ENCODE measurements at regions not wholly inside any gene's neighbourhood (a gene's known extent, or its start where the extent isn't known, plus 50 kb on each side); places are given as distances from the start of the nearest gene placed in this dataset.

DNA sequence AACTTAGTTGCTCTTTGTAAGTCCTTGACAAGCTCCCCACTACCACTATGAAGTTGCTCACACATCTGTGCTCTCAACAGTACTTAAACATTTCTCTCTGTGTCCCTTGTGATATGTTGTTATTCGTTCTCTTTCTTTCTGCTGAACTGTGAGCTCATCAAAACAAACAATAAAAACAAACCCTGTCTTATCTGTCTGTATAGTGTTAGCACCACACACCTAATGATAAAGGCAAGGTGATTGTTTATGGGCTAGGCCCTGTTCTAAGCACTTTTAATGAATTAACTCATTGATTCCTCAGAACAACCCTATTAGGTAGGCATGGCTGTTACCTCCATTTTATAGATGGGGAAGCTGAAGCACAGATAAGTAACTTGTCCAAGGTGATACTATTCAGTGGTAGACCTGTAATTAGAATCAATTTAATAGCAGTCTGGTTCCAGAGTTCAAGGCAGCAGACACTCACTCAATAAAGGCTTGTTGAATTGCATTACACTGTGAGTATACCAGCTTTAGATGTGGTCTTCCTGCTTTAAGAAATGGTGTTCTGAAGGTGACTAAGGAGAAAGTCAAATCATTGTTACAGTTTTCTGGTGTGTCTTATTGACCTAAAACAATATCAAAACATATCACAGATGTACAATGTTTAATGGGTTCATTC is 153.6 kb upstream of the ELL2 start:
- H3K4me3 ChIP-seq (ENCODE audit: low read length), result no peak overlapping the region
- TF ChIP-seq, protein P1, sequence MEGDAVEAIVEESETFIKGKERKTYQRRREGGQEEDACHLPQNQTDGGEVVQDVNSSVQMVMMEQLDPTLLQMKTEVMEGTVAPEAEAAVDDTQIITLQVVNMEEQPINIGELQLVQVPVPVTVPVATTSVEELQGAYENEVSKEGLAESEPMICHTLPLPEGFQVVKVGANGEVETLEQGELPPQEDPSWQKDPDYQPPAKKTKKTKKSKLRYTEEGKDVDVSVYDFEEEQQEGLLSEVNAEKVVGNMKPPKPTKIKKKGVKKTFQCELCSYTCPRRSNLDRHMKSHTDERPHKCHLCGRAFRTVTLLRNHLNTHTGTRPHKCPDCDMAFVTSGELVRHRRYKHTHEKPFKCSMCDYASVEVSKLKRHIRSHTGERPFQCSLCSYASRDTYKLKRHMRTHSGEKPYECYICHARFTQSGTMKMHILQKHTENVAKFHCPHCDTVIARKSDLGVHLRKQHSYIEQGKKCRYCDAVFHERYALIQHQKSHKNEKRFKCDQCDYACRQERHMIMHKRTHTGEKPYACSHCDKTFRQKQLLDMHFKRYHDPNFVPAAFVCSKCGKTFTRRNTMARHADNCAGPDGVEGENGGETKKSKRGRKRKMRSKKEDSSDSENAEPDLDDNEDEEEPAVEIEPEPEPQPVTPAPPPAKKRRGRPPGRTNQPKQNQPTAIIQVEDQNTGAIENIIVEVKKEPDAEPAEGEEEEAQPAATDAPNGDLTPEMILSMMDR (conservative IDR thresholded peaks at IDR 0.05; ENCODE audit: low read length), result no peak
- no peak for DNase-seq (ENCODE audit: low read depth)

DNA sequence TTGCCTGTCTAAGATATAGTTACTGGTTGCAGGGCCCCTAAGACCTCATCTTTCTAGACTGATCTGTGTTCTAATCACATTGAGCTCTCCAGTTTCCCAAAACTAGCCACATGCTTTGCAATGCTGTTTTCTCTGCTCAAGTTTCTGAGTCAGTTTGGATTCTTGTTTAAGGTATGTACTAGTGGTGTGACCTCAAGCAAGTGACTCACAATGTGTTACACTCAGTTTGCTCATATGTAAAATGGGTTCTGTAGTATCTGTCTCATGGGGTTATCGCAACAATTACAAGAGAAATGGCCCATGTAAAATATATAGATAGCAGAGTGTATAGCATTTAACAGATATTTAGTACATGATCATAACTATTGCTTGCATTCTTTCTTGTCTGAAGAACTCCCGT is 153.1 kb upstream of the ELL2 start:
- TF ChIP-seq, protein P1 (conservative IDR thresholded peaks at IDR 0.05; ENCODE audit: low read length), result no peak
- H3K4me3 ChIP-seq (ENCODE audit: low read length), result no peak overlapping the region
- peak; percentile 60 for DNase-seq (ENCODE audit: low read depth)

DNA sequence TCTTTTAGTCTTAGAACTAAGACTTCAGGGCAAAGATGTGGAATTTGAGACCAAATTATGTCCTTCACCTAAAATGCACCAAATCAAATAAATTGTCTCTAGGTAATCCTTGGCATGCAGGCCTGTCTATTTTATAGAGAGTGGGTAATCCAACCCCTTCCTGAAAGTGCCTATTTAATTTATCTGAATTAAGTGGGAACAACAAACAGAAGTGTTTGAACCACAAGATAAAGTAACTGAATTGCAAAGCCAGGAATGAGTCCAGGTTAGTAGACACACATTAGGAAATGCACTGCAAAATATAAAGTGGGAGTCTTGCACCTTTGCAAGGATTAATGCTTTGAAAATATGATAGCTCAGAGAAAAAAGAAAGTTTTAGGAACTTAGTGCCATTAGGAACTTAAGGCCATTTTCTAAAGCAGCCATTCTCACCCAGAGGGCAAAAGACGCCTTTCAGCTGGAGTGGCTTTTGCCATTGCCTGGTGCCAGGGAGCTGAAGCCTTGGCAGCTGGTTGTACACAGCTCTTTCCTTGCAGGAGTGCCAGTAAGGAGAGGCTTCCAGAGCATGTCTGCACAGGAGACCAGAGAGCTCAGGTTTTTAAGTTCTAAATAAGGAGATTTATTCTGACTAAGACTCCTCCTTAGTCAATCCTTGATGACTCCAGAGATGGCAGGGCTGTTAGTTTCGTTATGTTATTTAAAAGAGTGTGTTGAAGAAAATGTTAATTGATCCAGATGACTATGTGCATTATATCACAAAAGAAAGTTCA is 151.7 kb upstream of the ELL2 start:
- H3K4me3 ChIP-seq (ENCODE audit: low read length), result no peak overlapping the region
- TF ChIP-seq, protein P1 (conservative IDR thresholded peaks at IDR 0.05; ENCODE audit: low read length), result no peak
- no peak for DNase-seq (ENCODE audit: low read depth)

DNA sequence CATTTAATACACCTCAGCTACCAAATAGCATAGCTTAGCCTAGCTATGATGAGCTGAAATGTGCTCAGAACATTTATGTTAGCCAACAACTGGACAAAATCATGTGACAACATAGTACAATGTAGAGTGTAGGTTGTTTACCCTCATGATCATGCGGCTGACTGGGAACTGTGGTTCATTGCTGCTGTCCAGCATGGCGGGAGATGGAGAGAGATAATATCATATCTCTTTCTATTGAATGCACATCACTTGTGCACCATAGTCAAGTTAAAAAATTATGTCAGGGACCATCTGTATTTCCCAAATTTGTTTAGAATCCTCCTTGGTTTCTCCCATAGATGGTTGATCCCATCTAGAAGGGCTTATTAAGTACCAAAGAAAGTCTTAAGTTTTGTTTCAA is 151.1 kb upstream of the ELL2 start:
- TF ChIP-seq, protein P1 (conservative IDR thresholded peaks at IDR 0.05; ENCODE audit: low read length), result no peak

DNA sequence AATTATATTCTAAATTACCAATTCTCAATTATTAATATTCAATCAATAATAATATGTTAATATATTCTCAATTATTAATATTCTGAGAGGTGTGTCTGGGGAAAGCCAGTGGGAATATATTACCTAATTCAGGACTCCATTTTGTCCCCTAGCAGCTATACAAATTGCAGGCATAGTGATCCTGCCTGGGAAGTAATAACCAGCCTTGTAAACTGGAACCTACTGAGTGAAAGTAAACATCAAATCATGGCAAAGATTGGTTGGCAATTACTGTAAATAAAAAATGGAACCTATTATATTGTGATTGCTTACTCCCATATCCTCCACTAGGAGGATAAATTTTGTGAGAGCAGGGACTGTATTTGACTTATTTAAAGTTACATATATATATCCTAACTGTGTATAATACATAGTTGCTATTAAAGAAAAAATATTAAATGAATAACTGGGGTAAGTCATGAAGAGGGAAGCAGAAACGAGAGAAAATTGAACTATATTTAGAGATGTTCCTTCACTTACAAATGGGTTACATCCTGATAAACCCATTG is 150.5 kb upstream of the ELL2 start:
- no peak for DNase-seq (ENCODE audit: low read depth)
- no peak overlapping the region for H3K4me3 ChIP-seq (ENCODE audit: low read length)
- TF ChIP-seq, protein P1 (conservative IDR thresholded peaks at IDR 0.05; ENCODE audit: low read length), result no peak

More for the DNA sequence above, 151.1 kb upstream of the ELL2 start:
- DNase-seq (ENCODE audit: low read depth), result no peak
- H3K4me3 ChIP-seq (ENCODE audit: low read length), result no peak overlapping the region

DNA sequence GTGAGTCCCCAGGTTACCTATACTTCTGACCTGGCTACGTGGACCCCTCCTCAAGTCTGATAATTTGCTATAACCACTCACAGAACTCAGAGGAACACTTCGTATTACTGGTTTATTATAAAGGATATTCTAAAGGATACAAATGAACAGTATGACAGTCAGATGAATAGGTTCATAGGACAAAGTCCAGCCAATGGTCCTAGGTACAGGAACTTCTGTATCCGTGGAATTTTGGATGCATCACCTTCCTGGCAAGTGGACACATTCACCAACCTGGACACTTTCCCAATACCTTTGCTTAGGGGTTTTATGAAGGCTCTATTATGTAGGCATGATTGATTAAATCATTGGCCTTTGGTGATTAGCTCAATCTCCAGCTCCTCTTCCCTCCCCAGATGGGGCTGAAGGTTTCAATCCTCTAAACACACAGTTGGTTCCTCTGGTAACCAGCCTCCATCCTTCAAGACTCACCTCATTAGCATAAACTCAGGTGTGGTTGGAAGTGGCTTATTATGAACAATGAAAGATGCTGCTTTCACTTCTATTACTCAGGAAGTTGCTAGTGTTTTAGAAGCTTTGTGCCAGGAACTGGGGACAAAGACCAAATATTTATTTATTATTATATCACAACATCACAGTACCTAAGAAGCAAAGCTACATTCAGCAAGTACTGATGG is 149.6 kb upstream of the ELL2 start:
- H3K4me3 ChIP-seq (ENCODE audit: low read length), result no peak overlapping the region
- TF ChIP-seq, protein P1 (conservative IDR thresholded peaks at IDR 0.05; ENCODE audit: low read length), result no peak
- DNase-seq (ENCODE audit: low read depth), result no peak

All from AG10803 (cell line).